Prostate gland (tissue), 2 donors: ENCODE measurements at regions not wholly inside any gene's neighbourhood (a gene's known extent, or its start where the extent isn't known, plus 50 kb on each side); places are given as distances from the start of the nearest gene placed in this dataset.

Experiments
- POLR2A ChIP-seq: fragments of 450-650 bp; IDR thresholded peaks from one replicate; pipeline ENCODE4 v1.6.1; 2016; ENCODE audit warnings: antibody characterized with exemption, mild to moderate bottlenecking
- POLR2AphosphoS5 ChIP-seq: sonication (generic); formaldehyde crosslinking; IDR thresholded peaks from one replicate; pipeline ENCODE4 v1.6.1; 2017; ENCODE audit warnings: antibody characterized with exemption
- TF ChIP-seq, protein P1 (sequence below), 4 experiments: fragments of 200-600 bp in 2 of 4; fragments of 450-650 bp in 2 of 4; sonication (generic) in 2 of 4; IDR thresholded peaks; 1 replicate in 3 of 4; 2 replicates in 1 of 4; pipeline ENCODE4 v1.5.1; 2016 to 2019; ENCODE audit warnings: antibody characterized with exemption in 4 of 4, mild to moderate bottlenecking in 2 of 4, moderate library complexity in 2 of 4

DNA sequence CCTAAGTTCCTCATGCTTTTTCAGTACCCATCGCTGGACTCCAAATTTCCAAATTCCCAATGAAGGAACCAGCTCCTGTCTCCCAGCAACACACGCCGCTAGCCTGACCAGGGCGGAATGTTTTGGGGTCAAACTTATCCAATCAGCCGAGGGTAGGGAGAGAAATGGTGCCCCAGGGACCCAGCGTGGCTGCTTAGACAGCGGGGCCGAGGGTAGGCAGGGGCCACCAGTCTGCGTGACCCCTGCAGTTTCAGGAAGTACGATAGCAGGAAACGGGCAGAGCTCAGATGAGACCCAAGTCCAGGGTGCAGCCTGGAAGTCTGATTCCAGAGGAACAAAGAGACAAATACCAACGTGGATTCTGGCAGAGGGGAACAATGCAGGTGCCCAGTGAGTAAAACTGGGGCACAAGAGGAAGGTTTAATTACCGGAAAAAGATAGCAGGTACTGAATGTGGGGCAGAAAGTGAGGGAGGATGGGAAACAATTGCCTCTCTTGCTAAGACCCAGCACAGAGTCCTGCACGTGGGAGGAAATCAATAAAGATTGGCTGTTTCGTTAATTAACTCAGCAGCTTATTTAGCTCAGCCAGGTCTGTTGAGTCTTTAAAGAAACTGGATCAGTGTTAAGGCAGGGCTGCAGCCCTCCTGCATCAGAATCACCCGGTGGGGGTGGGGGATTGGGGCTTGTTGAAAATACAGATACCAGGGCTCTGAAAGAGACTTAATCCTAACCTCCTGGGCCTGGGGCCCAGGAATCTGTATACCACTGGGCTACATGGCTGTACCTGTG is 50.4 kb upstream of the NFE2L3 start:
- TF ChIP-seq, protein P1, sequence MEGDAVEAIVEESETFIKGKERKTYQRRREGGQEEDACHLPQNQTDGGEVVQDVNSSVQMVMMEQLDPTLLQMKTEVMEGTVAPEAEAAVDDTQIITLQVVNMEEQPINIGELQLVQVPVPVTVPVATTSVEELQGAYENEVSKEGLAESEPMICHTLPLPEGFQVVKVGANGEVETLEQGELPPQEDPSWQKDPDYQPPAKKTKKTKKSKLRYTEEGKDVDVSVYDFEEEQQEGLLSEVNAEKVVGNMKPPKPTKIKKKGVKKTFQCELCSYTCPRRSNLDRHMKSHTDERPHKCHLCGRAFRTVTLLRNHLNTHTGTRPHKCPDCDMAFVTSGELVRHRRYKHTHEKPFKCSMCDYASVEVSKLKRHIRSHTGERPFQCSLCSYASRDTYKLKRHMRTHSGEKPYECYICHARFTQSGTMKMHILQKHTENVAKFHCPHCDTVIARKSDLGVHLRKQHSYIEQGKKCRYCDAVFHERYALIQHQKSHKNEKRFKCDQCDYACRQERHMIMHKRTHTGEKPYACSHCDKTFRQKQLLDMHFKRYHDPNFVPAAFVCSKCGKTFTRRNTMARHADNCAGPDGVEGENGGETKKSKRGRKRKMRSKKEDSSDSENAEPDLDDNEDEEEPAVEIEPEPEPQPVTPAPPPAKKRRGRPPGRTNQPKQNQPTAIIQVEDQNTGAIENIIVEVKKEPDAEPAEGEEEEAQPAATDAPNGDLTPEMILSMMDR (IDR thresholded peaks at IDR 0.05), result no peak
- TF ChIP-seq POLR2AphosphoS5, result no peak
- no peak for TF ChIP-seq POLR2A
